ENCODE measurements at regions not wholly inside any gene's neighbourhood (a gene's known extent, or its start where the extent isn't known, plus 50 kb on each side); places are given as distances from the start of the nearest gene placed in this dataset.

DNA sequence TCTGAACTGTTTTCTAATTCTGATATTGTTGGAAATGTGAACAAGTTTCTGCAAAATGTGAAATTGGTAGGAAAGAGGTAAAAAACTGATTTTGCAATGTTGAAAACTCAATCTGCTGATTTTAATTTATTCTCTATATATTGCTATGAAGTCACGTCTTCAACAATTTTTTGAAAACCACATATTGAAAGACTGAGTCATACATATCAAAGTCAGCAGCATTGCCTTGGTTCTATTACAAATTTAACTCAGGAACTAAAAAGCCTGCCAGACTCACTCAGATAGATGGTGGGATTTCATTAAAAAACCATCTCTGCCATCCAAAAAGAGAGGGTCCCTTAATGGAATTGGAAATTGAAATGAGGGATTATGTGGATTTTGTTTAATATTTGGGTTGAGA, 351.4 kb downstream of the CNTN3 start:
- Histone ChIP-seq H3K79me2 (replicated peaks; ENCODE audit: insufficient read depth, low read length) (no peaks in the 10 kb centered on the region), H4K20me1 (ENCODE audit: insufficient read depth) (no peaks in the 10 kb centered on the region), H3K9me2 (ENCODE audit: insufficient read depth, low read length) (no peaks in the 10 kb centered on the region), H3K9me3 (ENCODE audit: low read length) (no peaks in the 10 kb centered on the region), H3K27me3 (ENCODE audit: insufficient read depth, low read depth, low read length) (no peaks in the 10 kb centered on the region), H3K4me2 (ENCODE audit: low read length) (no peak overlapping the region), H2AFZ (ENCODE audit: low read depth, low read length) (no peak overlapping the region), H3K4me3 (ENCODE audit: low read length) (no peak overlapping the region), H3F3A (ENCODE audit: insufficient read depth, low read length, poor library complexity, severe bottlenecking) (no peaks in the 10 kb centered on the region), H3K9ac (ENCODE audit: low read length) (no peak overlapping the region), H3K27ac (ENCODE audit: low read length) (no peak overlapping the region), H3K36me3 (ENCODE audit: insufficient read depth, low read length) (no peaks in the 10 kb centered on the region)
- TF ChIP-seq EZH2 (IDR thresholded peaks at IDR 0.05; ENCODE audit: borderline replicate concordance, insufficient read depth, low read length, poor library complexity, severe bottlenecking) (no peak), RAD21 (conservative IDR thresholded peaks at IDR 0.05) (no peak), POLR2AphosphoS5 (IDR thresholded peaks at IDR 0.05) (no peak), MXI1 (conservative IDR thresholded peaks at IDR 0.05; ENCODE audit: poor library complexity, severe bottlenecking) (no peak), TAF1 (IDR thresholded peaks at IDR 0.05; ENCODE audit: low read depth) (no peak), EP300 (conservative IDR thresholded peaks at IDR 0.05; ENCODE audit: poor library complexity, severe bottlenecking) (no peak), SMC3 (conservative IDR thresholded peaks at IDR 0.05; ENCODE audit: poor library complexity) (no peak)
- TF ChIP-seq, protein P1, sequence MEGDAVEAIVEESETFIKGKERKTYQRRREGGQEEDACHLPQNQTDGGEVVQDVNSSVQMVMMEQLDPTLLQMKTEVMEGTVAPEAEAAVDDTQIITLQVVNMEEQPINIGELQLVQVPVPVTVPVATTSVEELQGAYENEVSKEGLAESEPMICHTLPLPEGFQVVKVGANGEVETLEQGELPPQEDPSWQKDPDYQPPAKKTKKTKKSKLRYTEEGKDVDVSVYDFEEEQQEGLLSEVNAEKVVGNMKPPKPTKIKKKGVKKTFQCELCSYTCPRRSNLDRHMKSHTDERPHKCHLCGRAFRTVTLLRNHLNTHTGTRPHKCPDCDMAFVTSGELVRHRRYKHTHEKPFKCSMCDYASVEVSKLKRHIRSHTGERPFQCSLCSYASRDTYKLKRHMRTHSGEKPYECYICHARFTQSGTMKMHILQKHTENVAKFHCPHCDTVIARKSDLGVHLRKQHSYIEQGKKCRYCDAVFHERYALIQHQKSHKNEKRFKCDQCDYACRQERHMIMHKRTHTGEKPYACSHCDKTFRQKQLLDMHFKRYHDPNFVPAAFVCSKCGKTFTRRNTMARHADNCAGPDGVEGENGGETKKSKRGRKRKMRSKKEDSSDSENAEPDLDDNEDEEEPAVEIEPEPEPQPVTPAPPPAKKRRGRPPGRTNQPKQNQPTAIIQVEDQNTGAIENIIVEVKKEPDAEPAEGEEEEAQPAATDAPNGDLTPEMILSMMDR (IDR thresholded peaks at IDR 0.05; ENCODE audit: poor library complexity, severe bottlenecking), result no peak
- TF ChIP-seq, protein P2, sequence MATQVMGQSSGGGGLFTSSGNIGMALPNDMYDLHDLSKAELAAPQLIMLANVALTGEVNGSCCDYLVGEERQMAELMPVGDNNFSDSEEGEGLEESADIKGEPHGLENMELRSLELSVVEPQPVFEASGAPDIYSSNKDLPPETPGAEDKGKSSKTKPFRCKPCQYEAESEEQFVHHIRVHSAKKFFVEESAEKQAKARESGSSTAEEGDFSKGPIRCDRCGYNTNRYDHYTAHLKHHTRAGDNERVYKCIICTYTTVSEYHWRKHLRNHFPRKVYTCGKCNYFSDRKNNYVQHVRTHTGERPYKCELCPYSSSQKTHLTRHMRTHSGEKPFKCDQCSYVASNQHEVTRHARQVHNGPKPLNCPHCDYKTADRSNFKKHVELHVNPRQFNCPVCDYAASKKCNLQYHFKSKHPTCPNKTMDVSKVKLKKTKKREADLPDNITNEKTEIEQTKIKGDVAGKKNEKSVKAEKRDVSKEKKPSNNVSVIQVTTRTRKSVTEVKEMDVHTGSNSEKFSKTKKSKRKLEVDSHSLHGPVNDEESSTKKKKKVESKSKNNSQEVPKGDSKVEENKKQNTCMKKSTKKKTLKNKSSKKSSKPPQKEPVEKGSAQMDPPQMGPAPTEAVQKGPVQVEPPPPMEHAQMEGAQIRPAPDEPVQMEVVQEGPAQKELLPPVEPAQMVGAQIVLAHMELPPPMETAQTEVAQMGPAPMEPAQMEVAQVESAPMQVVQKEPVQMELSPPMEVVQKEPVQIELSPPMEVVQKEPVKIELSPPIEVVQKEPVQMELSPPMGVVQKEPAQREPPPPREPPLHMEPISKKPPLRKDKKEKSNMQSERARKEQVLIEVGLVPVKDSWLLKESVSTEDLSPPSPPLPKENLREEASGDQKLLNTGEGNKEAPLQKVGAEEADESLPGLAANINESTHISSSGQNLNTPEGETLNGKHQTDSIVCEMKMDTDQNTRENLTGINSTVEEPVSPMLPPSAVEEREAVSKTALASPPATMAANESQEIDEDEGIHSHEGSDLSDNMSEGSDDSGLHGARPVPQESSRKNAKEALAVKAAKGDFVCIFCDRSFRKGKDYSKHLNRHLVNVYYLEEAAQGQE (IDR thresholded peaks at IDR 0.05; ENCODE audit: borderline replicate concordance), result no peak

DNA sequence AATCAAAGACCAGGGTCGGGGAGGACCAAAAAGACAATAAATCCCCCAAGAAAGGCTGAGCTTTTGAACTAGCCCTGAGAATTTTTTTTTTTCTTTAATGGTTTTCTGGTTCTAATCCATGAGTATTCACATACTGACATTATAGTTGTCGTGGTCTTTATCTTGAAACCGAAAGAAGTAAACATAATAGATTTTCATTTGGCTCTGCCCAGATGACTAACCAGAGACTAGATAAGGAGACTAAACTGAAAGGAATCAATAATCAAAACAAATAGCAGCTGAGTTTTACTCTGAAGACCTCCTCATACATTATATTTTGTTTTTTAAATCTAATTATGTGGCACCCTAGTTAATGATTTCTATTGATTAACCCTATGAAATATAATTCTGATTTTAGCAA, 381.4 kb downstream of the CNTN3 start:
- Histone ChIP-seq H3K36me3 (ENCODE audit: insufficient read depth, low read length) (no peaks in the 10 kb centered on the region), H3K79me2 (replicated peaks; ENCODE audit: insufficient read depth, low read length) (no peaks in the 10 kb centered on the region), H3F3A (ENCODE audit: insufficient read depth, low read length, poor library complexity, severe bottlenecking) (no peaks in the 10 kb centered on the region), H4K20me1 (ENCODE audit: insufficient read depth) (no peaks in the 10 kb centered on the region), H3K27me3 (ENCODE audit: insufficient read depth, low read depth, low read length) (no peaks in the 10 kb centered on the region), H3K9ac (ENCODE audit: low read length) (no peak overlapping the region), H3K9me3 (ENCODE audit: low read length) (no peaks in the 10 kb centered on the region), H3K4me2 (ENCODE audit: low read length) (no peak overlapping the region), H3K4me3 (ENCODE audit: low read length) (no peak overlapping the region), H2AFZ (ENCODE audit: low read depth, low read length) (no peak overlapping the region), H3K9me2 (ENCODE audit: insufficient read depth, low read length) (no peaks in the 10 kb centered on the region), H3K27ac (ENCODE audit: low read length) (no peak overlapping the region)
- TF ChIP-seq EZH2 (IDR thresholded peaks at IDR 0.05; ENCODE audit: borderline replicate concordance, insufficient read depth, low read length, poor library complexity, severe bottlenecking) (no peak), SMC3 (conservative IDR thresholded peaks at IDR 0.05; ENCODE audit: poor library complexity) (no peak), EP300 (conservative IDR thresholded peaks at IDR 0.05; ENCODE audit: poor library complexity, severe bottlenecking) (no peak), TAF1 (IDR thresholded peaks at IDR 0.05; ENCODE audit: low read depth) (no peak), RAD21 (conservative IDR thresholded peaks at IDR 0.05) (no peak), MXI1 (conservative IDR thresholded peaks at IDR 0.05; ENCODE audit: poor library complexity, severe bottlenecking) (no peak), POLR2AphosphoS5 (IDR thresholded peaks at IDR 0.05) (no peak)
- TF ChIP-seq, protein P1 (IDR thresholded peaks at IDR 0.05; ENCODE audit: poor library complexity, severe bottlenecking), result no peak
- TF ChIP-seq, protein P2 (IDR thresholded peaks at IDR 0.05; ENCODE audit: borderline replicate concordance), result no peak
